ENCODE measurements at regions not wholly inside any gene's neighbourhood (a gene's known extent, or its start where the extent isn't known, plus 50 kb on each side); places are given as distances from the start of the nearest gene placed in this dataset.

DNA sequence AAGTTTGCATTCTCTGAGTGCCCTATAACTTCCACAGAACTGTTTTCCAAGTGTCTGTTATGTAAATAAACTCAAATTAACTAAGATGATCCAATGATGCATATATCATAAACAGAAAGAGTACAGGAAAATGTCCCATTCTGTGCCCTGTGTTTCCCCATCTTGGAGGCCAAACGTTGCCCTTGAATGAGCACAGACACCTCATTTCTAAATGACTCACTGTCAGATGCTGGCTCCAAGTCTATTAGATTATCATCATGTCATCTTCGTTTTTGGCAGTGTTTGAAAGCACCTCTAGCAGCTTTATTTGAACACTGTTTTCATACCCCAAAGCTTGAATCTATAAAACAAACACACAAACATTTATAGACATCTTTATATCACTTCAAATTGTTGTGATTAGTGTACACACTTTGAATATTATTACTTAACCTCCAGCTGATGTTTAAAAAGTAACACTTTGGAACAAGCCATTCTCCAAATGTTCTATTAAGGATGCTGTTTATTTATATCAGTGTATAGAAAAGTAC, 424.2 kb downstream of the NOVA1 start:
- Mint-ChIP-seq H3K36me3 (ENCODE audit: insufficient read depth in 1 of 3, low read depth in 3 of 3) (no peaks in the 10 kb centered on the region), H3K4me3 (no peak overlapping the region), H3K4me1 (0 out of 4 replicates have a peak, but pooled peaks cover 0 to 3% of the 10 kb centered on the region in 2 experiments), H3K9me3 (no peaks in the 10 kb centered on the region), H3K27ac (no peak overlapping the region), H3K27me3 (ENCODE audit: low read depth) (no peaks in the 10 kb centered on the region)
- Histone ChIP-seq H3T11ph (ENCODE audit: low read length) (no peak overlapping the region), H4K91ac (ENCODE audit: insufficient read length, low read depth, low read length) (no peak overlapping the region), H3K9ac (ENCODE audit: extremely low read depth, insufficient read length, low read length) (no peak overlapping the region), H3K4ac (ENCODE audit: low read depth, low read length) (no peak overlapping the region), H3K27ac (ENCODE audit: insufficient read length, low read depth, low read length) (no peak overlapping the region), H2BK20ac (ENCODE audit: low read depth, low read length, poor library complexity, severe bottlenecking) (no peak overlapping the region), H4K5ac (ENCODE audit: insufficient read length, low read depth, low read length) (no peak overlapping the region), H2BK12ac (ENCODE audit: insufficient read length, low read depth, low read length) (no peak overlapping the region), H3K4me1 (ENCODE audit: insufficient read depth, low read length) (no peaks in the 10 kb centered on the region), H3K56ac (ENCODE audit: insufficient read length, low read depth, low read length) (no peak overlapping the region), H2BK15ac (ENCODE audit: low read depth, low read length) (no peak overlapping the region), H3K4me2 (ENCODE audit: insufficient read depth, insufficient read length, low read length) (no peak overlapping the region), H4K8ac (replicated peaks; ENCODE audit: insufficient read length, low read depth, low read length) (no peak overlapping the region), H3K18ac (ENCODE audit: insufficient read length, low read depth, low read length) (no peak overlapping the region), H3K23me2 (ENCODE audit: insufficient read length, low read depth, low read length, poor library complexity, severe bottlenecking) (no peaks in the 10 kb centered on the region), H2AFZ (ENCODE audit: low read length) (no peak overlapping the region), H3K9me3 (ENCODE audit: control insufficient read depth, low read depth, low read length) (no peaks in the 10 kb centered on the region), H3K79me2 (ENCODE audit: insufficient read depth, low read length) (no peaks in the 10 kb centered on the region), H3K79me1 (ENCODE audit: insufficient read depth, low read depth, low read length, poor library complexity, severe bottlenecking) (no peaks in the 10 kb centered on the region), H2AK5ac (ENCODE audit: insufficient read length, low read length) (no peak overlapping the region), H3K27me3 (ENCODE audit: insufficient read depth, low read length) (no peaks in the 10 kb centered on the region), H4K20me1 (ENCODE audit: control insufficient read depth, insufficient read depth, insufficient read length) (no peaks in the 10 kb centered on the region), H3K14ac (ENCODE audit: insufficient read depth, low read length) (no peak overlapping the region), H2BK120ac (ENCODE audit: low read depth, low read length, poor library complexity, severe bottlenecking) (no peak overlapping the region), H3K23ac (ENCODE audit: insufficient read length, low read depth, low read length) (no peak overlapping the region), H2BK5ac (ENCODE audit: insufficient read length, low read length) (no peak overlapping the region)
- TF ChIP-seq CTCF (conservative IDR thresholded peaks at IDR 0.05), result no peak
- DNase-seq, result no peak
- no CpG with 5 or more reads among the region's 2 CpGs for WGBS (ENCODE audit: extremely low coverage, insufficient read length, low lambda C conversion rate)

All from H9 (cell line).